ENCODE measurements at regions not wholly inside any gene's neighbourhood (a gene's known extent, or its start where the extent isn't known, plus 50 kb on each side); places are given as distances from the start of the nearest gene placed in this dataset.
"Not testable (repeated sequence)": the region's sequence is repeated elsewhere in the genome, so short reads cannot be mapped to it uniquely, and the experiment has no call there.

GRCh38 chrX:88173932-88174440 lies 573.0 kb upstream of the CPXCR1 start:
- 77% methylated on average over 4 of the region's 4 CpGs for WGBS
- DNase-seq; ATAC-seq; H3K4me1 ChIP-seq (ENCODE audit: control insufficient read depth, insufficient read depth, low read length); intact Hi-C loops (cut with DNase I); H3K9me3 ChIP-seq (ENCODE audit: control insufficient read depth, low read length); H3K4me3 ChIP-seq (ENCODE audit: low read length); H3K27ac ChIP-seq (ENCODE audit: low read length); H3K27me3 ChIP-seq (ENCODE audit: control insufficient read depth, insufficient read depth): not testable (repeated sequence)

GRCh38 chrX:88202149-88202548 lies 544.9 kb upstream of the CPXCR1 start:
- no peak overlapping the region for H3K27ac ChIP-seq (ENCODE audit: low read length)
- no peaks in the 10 kb centered on the region for H3K9me3 ChIP-seq (ENCODE audit: control insufficient read depth, low read length)
- DNase-seq = no peak
- WGBS = 73% methylated on average over 2 of the region's 2 CpGs
- H3K4me1 ChIP-seq (ENCODE audit: control insufficient read depth, insufficient read depth, low read length) = no peaks in the 10 kb centered on the region
- no peak for ATAC-seq
- H3K27me3 ChIP-seq (ENCODE audit: control insufficient read depth, insufficient read depth) = no peaks in the 10 kb centered on the region
- no peak overlapping the region for H3K4me3 ChIP-seq (ENCODE audit: low read length)
- intact Hi-C loops (cut with DNase I) = no loop called here

- ATAC-seq (no peak), DNase-seq (no peak)
- intact Hi-C loops (cut with DNase I) = no loop called here
Measured at GRCh38 chrX:88244066-88244465, 503.0 kb upstream of the CPXCR1 start.

GRCh38 chrX:88284844-88285243 lies 462.2 kb upstream of the CPXCR1 start:
- Histone ChIP-seq H3K4me1 (ENCODE audit: control insufficient read depth, insufficient read depth, low read length) (no peaks in the 10 kb centered on the region), H3K27me3 (ENCODE audit: control insufficient read depth, insufficient read depth) (no peaks in the 10 kb centered on the region), H3K27ac (ENCODE audit: low read length) (no peak overlapping the region), H3K9me3 (ENCODE audit: control insufficient read depth, low read length) (no peaks in the 10 kb centered on the region), H3K4me3 (ENCODE audit: low read length) (no peak overlapping the region)
- DNase-seq (no peak), ATAC-seq (no peak)
- intact Hi-C loops (cut with DNase I) = no loop called here
- WGBS = 100% methylated on average over 1 of the region's 1 CpG

More at GRCh38 chrX:88244066-88244465, 503.0 kb upstream of the CPXCR1 start:
- WGBS = 61% methylated on average over 1 of the region's 1 CpG
- Histone ChIP-seq H3K27ac (ENCODE audit: low read length) (no peak overlapping the region), H3K4me1 (ENCODE audit: control insufficient read depth, insufficient read depth, low read length) (no peaks in the 10 kb centered on the region), H3K9me3 (ENCODE audit: control insufficient read depth, low read length) (no peaks in the 10 kb centered on the region), H3K4me3 (ENCODE audit: low read length) (no peak overlapping the region), H3K27me3 (ENCODE audit: control insufficient read depth, insufficient read depth) (no peaks in the 10 kb centered on the region)

- WGBS = 90% methylated on average over 2 of the region's 2 CpGs
- H3K4me1 ChIP-seq (ENCODE audit: control insufficient read depth, insufficient read depth, low read length); H3K9me3 ChIP-seq (ENCODE audit: control insufficient read depth, low read length); H3K4me3 ChIP-seq (ENCODE audit: low read length); ATAC-seq; DNase-seq; H3K27ac ChIP-seq (ENCODE audit: low read length); H3K27me3 ChIP-seq (ENCODE audit: control insufficient read depth, insufficient read depth); intact Hi-C loops (cut with DNase I): not testable (repeated sequence)
Measured at GRCh38 chrX:88313972-88314371, 433.1 kb upstream of the CPXCR1 start.

- DNase-seq (no peak), ATAC-seq (no peak)
- H3K4me1 ChIP-seq (ENCODE audit: control insufficient read depth, insufficient read depth, low read length) = no peaks in the 10 kb centered on the region
- intact Hi-C loops (cut with DNase I) = no loop called here
- no peak overlapping the region for H3K4me3 ChIP-seq (ENCODE audit: low read length)
- H3K27ac ChIP-seq (ENCODE audit: low read length) = no peak overlapping the region
- no peaks in the 10 kb centered on the region for H3K27me3 ChIP-seq (ENCODE audit: control insufficient read depth, insufficient read depth)
- no peaks in the 10 kb centered on the region for H3K9me3 ChIP-seq (ENCODE audit: control insufficient read depth, low read length)
- 67% methylated on average over 1 of the region's 1 CpG for WGBS
Measured at GRCh38 chrX:88325634-88326033, 421.4 kb upstream of the CPXCR1 start.

- H3K9me3 ChIP-seq (ENCODE audit: control insufficient read depth, low read length) = no peaks in the 10 kb centered on the region
- intact Hi-C loops (cut with DNase I) = no loop called here
- no peaks in the 10 kb centered on the region for H3K27me3 ChIP-seq (ENCODE audit: control insufficient read depth, insufficient read depth)
- no peak overlapping the region for H3K4me3 ChIP-seq (ENCODE audit: low read length)
- H3K27ac ChIP-seq (ENCODE audit: low read length) = no peak overlapping the region
- no peak for DNase-seq
- ATAC-seq = no peak
- 68% methylated on average over 2 of the region's 2 CpGs for WGBS
- no peaks in the 10 kb centered on the region for H3K4me1 ChIP-seq (ENCODE audit: control insufficient read depth, insufficient read depth, low read length)
Measured at GRCh38 chrX:88355252-88355651, 391.8 kb upstream of the CPXCR1 start.

- Histone ChIP-seq H3K4me3 (ENCODE audit: low read length) (no peak overlapping the region), H3K9me3 (ENCODE audit: control insufficient read depth, low read length) (peaks cover 1% of the 10 kb centered on the region), H3K4me1 (ENCODE audit: control insufficient read depth, insufficient read depth, low read length) (no peaks in the 10 kb centered on the region), H3K27ac (ENCODE audit: low read length) (no peak overlapping the region), H3K27me3 (ENCODE audit: control insufficient read depth, insufficient read depth) (no peaks in the 10 kb centered on the region)
- 83% methylated on average over 1 of the region's 1 CpG for WGBS
- no peak for DNase-seq
- ATAC-seq = no peak
- intact Hi-C loops (cut with DNase I) = no loop called here
Measured at GRCh38 chrX:88366314-88366713, 380.7 kb upstream of the CPXCR1 start.

- DNase-seq = no peak
- no peak for ATAC-seq
- Histone ChIP-seq H3K4me1 (ENCODE audit: control insufficient read depth, insufficient read depth, low read length) (no peaks in the 10 kb centered on the region), H3K27ac (ENCODE audit: low read length) (no peak overlapping the region), H3K9me3 (ENCODE audit: control insufficient read depth, low read length) (no peaks in the 10 kb centered on the region), H3K27me3 (ENCODE audit: control insufficient read depth, insufficient read depth) (no peaks in the 10 kb centered on the region), H3K4me3 (ENCODE audit: low read length) (no peak overlapping the region)
- intact Hi-C loops (cut with DNase I) = no loop called here
Measured at GRCh38 chrX:88378406-88378805, 368.6 kb upstream of the CPXCR1 start.

GRCh38 chrX:88397551-88397950 lies 349.5 kb upstream of the CPXCR1 start:
- no peak for ATAC-seq
- no peaks in the 10 kb centered on the region for H3K9me3 ChIP-seq (ENCODE audit: control insufficient read depth, low read length)
- no peak for DNase-seq
- no peaks in the 10 kb centered on the region for H3K4me1 ChIP-seq (ENCODE audit: control insufficient read depth, insufficient read depth, low read length)
- 76% methylated on average over 2 of the region's 2 CpGs for WGBS
- no peak overlapping the region for H3K4me3 ChIP-seq (ENCODE audit: low read length)
- H3K27ac ChIP-seq (ENCODE audit: low read length) = no peak overlapping the region
- intact Hi-C loops (cut with DNase I) = no loop called here
- H3K27me3 ChIP-seq (ENCODE audit: control insufficient read depth, insufficient read depth) = no peaks in the 10 kb centered on the region

GRCh38 chrX:88416002-88416401 lies 331.0 kb upstream of the CPXCR1 start:
- 76% methylated on average over 5 of the region's 5 CpGs for WGBS
- intact Hi-C loops (cut with DNase I) = no loop called here
- Histone ChIP-seq H3K27ac (ENCODE audit: low read length) (no peak overlapping the region), H3K4me1 (ENCODE audit: control insufficient read depth, insufficient read depth, low read length) (no peaks in the 10 kb centered on the region), H3K9me3 (ENCODE audit: control insufficient read depth, low read length) (no peaks in the 10 kb centered on the region), H3K4me3 (ENCODE audit: low read length) (no peak overlapping the region), H3K27me3 (ENCODE audit: control insufficient read depth, insufficient read depth) (no peaks in the 10 kb centered on the region)
- no peak for DNase-seq
- ATAC-seq = no peak

- Histone ChIP-seq H3K27me3 (ENCODE audit: control insufficient read depth, insufficient read depth) (no peaks in the 10 kb centered on the region), H3K4me1 (ENCODE audit: control insufficient read depth, insufficient read depth, low read length) (no peaks in the 10 kb centered on the region), H3K4me3 (ENCODE audit: low read length) (no peak overlapping the region), H3K27ac (ENCODE audit: low read length) (no peak overlapping the region), H3K9me3 (ENCODE audit: control insufficient read depth, low read length) (no peaks in the 10 kb centered on the region)
- 74% methylated on average over 4 of the region's 4 CpGs for WGBS
- intact Hi-C loops (cut with DNase I) = no loop called here
- no peak for DNase-seq
- ATAC-seq = no peak
Measured at GRCh38 chrX:88416965-88417364, 330.1 kb upstream of the CPXCR1 start.
